ENCODE measurements at regions not wholly inside any gene's neighbourhood (a gene's known extent, or its start where the extent isn't known, plus 50 kb on each side); places are given as distances from the start of the nearest gene placed in this dataset.

- TF ChIP-seq CTCF (IDR thresholded peaks at IDR 0.05) (no peak), POLR2A (IDR thresholded peaks at IDR 0.05) (no peak), POLR2AphosphoS5 (IDR thresholded peaks at IDR 0.05) (no peak)
These were observed 59.0 kb upstream of the PDE8B start for GRCh38 chr5:77151501-77151900.
